ENCODE measurements at regions not wholly inside any gene's neighbourhood (a gene's known extent, or its start where the extent isn't known, plus 50 kb on each side); places are given as distances from the start of the nearest gene placed in this dataset.

DNA sequence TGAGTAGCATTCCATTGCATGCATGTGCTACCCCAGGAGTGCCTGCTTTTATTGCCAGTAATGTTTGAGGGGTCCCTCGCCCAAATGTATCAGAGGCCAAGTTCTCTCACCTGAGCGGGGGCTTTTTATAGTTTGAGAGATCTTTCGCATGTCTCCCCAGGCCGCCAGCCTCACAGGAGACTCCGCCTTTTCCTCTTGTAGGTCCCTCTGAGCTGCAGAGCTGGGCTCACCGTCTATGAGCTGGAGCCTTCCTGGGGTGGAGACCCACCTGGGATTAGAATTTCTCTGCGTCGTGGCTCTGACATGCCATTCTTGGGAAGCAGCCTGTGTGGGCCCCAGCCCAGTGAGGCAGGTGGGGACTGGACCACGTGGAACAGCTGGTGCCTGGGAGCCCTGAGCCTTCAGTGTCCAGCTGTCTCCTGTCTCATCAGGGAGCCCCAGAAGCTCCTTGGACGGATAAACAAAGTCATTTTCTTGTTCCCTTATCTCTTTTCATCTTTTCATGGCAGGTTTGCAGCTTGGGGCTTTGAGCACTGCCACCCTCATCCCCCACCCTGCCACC is 261.7 kb upstream of the CRY1 start:
- Histone ChIP-seq H3K27ac (no peak overlapping the region), H3K27me3 (ENCODE audit: control insufficient read depth, insufficient read depth, low read length) (no peaks in the 10 kb centered on the region)
- TF ChIP-seq, protein P1, sequence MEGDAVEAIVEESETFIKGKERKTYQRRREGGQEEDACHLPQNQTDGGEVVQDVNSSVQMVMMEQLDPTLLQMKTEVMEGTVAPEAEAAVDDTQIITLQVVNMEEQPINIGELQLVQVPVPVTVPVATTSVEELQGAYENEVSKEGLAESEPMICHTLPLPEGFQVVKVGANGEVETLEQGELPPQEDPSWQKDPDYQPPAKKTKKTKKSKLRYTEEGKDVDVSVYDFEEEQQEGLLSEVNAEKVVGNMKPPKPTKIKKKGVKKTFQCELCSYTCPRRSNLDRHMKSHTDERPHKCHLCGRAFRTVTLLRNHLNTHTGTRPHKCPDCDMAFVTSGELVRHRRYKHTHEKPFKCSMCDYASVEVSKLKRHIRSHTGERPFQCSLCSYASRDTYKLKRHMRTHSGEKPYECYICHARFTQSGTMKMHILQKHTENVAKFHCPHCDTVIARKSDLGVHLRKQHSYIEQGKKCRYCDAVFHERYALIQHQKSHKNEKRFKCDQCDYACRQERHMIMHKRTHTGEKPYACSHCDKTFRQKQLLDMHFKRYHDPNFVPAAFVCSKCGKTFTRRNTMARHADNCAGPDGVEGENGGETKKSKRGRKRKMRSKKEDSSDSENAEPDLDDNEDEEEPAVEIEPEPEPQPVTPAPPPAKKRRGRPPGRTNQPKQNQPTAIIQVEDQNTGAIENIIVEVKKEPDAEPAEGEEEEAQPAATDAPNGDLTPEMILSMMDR (IDR thresholded peaks at IDR 0.05): no peak

DNA sequence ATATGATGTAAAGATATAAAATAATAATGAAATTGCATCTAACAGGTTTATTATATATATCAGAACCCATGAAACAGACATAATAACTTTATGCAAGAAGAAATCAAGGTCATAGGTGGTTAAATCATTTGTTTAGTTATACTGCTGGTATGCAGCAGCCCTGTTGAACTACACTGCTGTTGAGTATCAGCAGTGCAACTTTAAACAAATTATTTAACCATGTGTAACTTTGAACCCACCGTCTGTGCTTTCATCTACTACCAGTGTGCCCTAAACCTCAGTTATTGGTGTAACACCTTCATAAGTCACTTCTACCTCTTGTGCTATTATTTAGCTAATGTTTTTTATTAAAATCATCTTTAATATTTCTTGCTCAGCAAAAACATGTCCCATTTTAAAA is 262.3 kb upstream of the CRY1 start:
- Histone ChIP-seq H3K9me3 (ENCODE audit: control insufficient read depth, low read length) (no peaks in the 10 kb centered on the region), H3K4me3 (ENCODE audit: low read depth, low read length) (no peak overlapping the region), H2AFZ (no peak overlapping the region), H3K27ac (no peak overlapping the region), H3K4me1 (peaks cover 23% of the 10 kb centered on the region), H3K79me2 (peaks cover 67% of the 10 kb centered on the region), H3K27me3 (ENCODE audit: control insufficient read depth, insufficient read depth, low read length) (no peaks in the 10 kb centered on the region), H3K36me3 (ENCODE audit: control insufficient read depth, insufficient read depth, low read length) (no peaks in the 10 kb centered on the region), H3K4me2 (ENCODE audit: low read length) (no peak overlapping the region), H3K9ac (no peak overlapping the region)
- TF ChIP-seq, protein P1 (IDR thresholded peaks at IDR 0.05): no peak

More for the DNA sequence above, 261.7 kb upstream of the CRY1 start:
- H3K4me2 ChIP-seq (ENCODE audit: low read length): no peak overlapping the region
- no peak overlapping the region for H2AFZ ChIP-seq
- H3K4me3 ChIP-seq (ENCODE audit: low read depth, low read length): no peak overlapping the region
- H3K9me3 ChIP-seq (ENCODE audit: control insufficient read depth, low read length): no peaks in the 10 kb centered on the region
- H3K36me3 ChIP-seq (ENCODE audit: control insufficient read depth, insufficient read depth, low read length): no peaks in the 10 kb centered on the region
- peaks cover 69% of the 10 kb centered on the region for H3K79me2 ChIP-seq
- H3K9ac ChIP-seq: no peak overlapping the region
- peaks cover 23% of the 10 kb centered on the region for H3K4me1 ChIP-seq

DNA sequence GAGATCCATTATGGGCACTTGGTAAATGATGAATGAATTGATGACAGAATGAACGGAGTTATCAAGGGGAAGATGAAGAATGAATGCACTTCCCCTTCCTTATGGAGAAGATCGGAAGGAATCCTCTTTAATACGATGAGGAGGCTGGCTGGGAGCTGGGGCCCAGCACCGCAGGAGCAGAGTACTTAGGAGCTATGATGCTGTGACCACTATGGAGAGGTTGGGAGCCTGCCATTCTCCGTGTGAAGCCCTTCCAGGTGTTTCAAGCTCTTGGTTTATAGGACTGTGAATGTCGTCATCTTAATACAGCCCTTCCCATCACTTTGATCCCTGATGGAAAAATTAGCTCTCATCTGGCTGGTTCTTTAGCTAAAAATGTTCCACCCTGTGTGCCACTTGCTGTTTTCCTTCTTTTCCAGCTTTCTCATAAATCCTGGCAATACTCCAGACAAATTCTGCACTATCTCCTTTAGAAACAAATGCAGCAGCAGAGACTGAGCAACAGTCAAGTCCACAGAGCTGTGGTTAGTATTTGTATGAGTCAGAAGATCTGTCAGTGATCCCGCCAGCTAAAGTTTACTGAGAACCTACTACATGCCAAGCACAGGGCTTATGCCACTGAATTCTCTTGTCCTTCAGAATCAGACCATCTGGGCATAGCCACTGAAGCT is 263.1 kb upstream of the CRY1 start:
- Histone ChIP-seq H3K4me2 (ENCODE audit: low read length) (no peak overlapping the region), H3K4me1 (peaks cover 19% of the 10 kb centered on the region), H3K27me3 (ENCODE audit: control insufficient read depth, insufficient read depth, low read length) (no peaks in the 10 kb centered on the region), H3K36me3 (ENCODE audit: control insufficient read depth, insufficient read depth, low read length) (no peaks in the 10 kb centered on the region), H3K27ac (no peak overlapping the region), H2AFZ (no peak overlapping the region), H3K4me3 (ENCODE audit: low read depth, low read length) (no peak overlapping the region), H3K79me2 (peaks cover 63% of the 10 kb centered on the region), H3K9me3 (ENCODE audit: control insufficient read depth, low read length) (no peaks in the 10 kb centered on the region), H3K9ac (no peak overlapping the region)
- TF ChIP-seq, protein P1 (IDR thresholded peaks at IDR 0.05): no peak

DNA sequence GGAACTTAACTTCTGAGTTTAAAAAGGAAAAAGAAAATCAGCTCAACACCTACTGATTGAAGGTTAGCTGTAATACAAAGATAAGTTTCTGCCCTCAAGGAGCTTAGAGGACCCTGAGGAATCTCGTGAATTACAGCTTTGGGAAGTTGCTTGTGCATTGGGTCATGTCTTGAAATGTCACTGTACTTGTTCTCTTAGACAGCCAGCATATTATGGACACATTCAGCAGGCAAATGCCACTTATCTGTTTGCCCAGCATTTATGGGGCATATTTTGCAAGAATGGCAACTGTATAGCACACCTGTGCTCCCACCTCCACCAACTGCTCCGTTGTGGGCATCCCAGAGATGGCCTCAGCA is 263.6 kb upstream of the CRY1 start:
- Histone ChIP-seq H2AFZ (no peak overlapping the region), H3K4me1 (peaks cover 18% of the 10 kb centered on the region), H3K27ac (no peak overlapping the region), H3K79me2 (peaks cover 64% of the 10 kb centered on the region), H3K4me3 (ENCODE audit: low read depth, low read length) (no peak overlapping the region), H3K4me2 (ENCODE audit: low read length) (no peak overlapping the region), H3K9me3 (ENCODE audit: control insufficient read depth, low read length) (no peaks in the 10 kb centered on the region), H3K27me3 (ENCODE audit: control insufficient read depth, insufficient read depth, low read length) (no peaks in the 10 kb centered on the region), H3K36me3 (ENCODE audit: control insufficient read depth, insufficient read depth, low read length) (no peaks in the 10 kb centered on the region), H3K9ac (no peak overlapping the region)
- TF ChIP-seq, protein P1 (IDR thresholded peaks at IDR 0.05): no peak

DNA sequence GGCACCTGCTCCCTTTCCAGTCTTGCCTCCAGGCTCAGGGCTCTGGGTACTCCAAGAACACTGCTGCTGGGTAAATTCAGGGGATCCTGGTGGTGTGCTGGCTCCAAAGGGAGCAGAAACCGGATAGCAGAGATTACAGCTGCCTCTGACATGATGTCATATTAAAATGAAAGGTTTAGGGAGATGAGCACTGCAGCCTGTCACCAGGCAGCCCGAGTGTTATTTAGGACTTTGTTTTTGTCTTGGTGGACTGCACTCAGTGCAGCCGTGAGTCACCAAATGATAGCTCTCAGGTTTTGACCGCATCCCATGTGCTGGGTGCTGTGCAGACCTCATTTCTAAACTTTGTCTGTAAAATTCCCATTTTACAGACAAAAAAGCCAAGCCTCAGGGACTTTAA is 266.0 kb upstream of the CRY1 start:
- Histone ChIP-seq H3K36me3 (ENCODE audit: control insufficient read depth, insufficient read depth, low read length) (no peaks in the 10 kb centered on the region), H3K4me1 (peaks cover 17% of the 10 kb centered on the region), H3K27ac (no peak overlapping the region), H3K79me2 (peaks cover 67% of the 10 kb centered on the region), H3K27me3 (ENCODE audit: control insufficient read depth, insufficient read depth, low read length) (no peaks in the 10 kb centered on the region), H3K4me2 (ENCODE audit: low read length) (no peak overlapping the region), H3K4me3 (ENCODE audit: low read depth, low read length) (no peak overlapping the region), H3K9me3 (ENCODE audit: control insufficient read depth, low read length) (no peaks in the 10 kb centered on the region), H2AFZ (no peak overlapping the region), H3K9ac (no peak overlapping the region)
- TF ChIP-seq, protein P1 (IDR thresholded peaks at IDR 0.05): no peak
